ENCODE measurements at regions not wholly inside any gene's neighbourhood (a gene's known extent, or its start where the extent isn't known, plus 50 kb on each side); places are given as distances from the start of the nearest gene placed in this dataset.

DNA sequence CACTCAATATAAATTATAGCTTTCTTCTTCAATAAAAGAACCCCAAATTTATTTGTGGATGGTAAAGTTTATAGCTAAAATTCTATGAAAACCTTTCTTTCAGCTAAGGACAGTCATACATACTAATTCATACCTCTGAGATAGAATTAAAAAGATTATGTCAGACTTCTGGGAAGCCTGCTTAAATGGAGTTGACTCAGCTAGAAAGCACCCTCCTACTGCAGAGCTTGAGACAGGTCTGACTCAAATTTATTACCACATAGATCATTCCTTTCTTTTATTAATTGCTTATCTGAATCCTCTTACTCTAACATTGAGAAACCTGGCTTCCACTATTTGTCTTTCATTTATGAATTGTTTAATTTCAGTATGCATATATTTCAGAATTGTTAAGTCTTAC is 1007.0 kb upstream of the LRFN5 start:
- TF ChIP-seq ZNF274 (IDR thresholded peaks at IDR 0.05; ENCODE audit: low read depth, low read length): no peak
- TF ChIP-seq YY1 (IDR thresholded peaks at IDR 0.05; ENCODE audit: insufficient read depth, insufficient read length): no peak
- TF ChIP-seq SUZ12 (IDR thresholded peaks at IDR 0.05; ENCODE audit: extremely low read depth, insufficient read depth, insufficient read length): no peak
